Right lobe of liver (tissue), 6 donors: ENCODE measurements at regions not wholly inside any gene's neighbourhood (a gene's known extent, or its start where the extent isn't known, plus 50 kb on each side); places are given as distances from the start of the nearest gene placed in this dataset.

Experiments
- ATAC-seq, 4 donors: fragments of 200-7000 bp; cut with Tn5 transposase; one replicate each; pipeline ENCODE4 v1.9.1; 2020; ENCODE audit warnings: mild to moderate bottlenecking in 4 of 4, moderate library complexity in 4 of 4
- DNase-seq, 3 donors: peaks; one replicate each; pipeline ENCODE4 v3.0.0-alpha.2; 2020
- H3K27ac ChIP-seq, 3 donors: fragments of 200-600 bp; one replicate each; pipeline ENCODE4 v1.8.0; 2022
- H3K27me3 ChIP-seq, 2 donors: fragments of 200-600 bp; one replicate each; pipeline ENCODE4 v1.8.0; 2022
- H3K36me3 ChIP-seq, 4 donors: fragments of 200-600 bp; sonication (generic) in 1 of 4; one replicate each; pipeline versions ENCODE4 v1.5.1 to v1.8.0; 2017 to 2022; ENCODE audit warnings: control low read depth in 1 of 4
- H3K4me1 ChIP-seq, 4 donors: fragments of 200-600 bp; sonication (generic) in 1 of 4; one replicate each; pipeline versions ENCODE4 v1.5.1 to v1.8.0; 2017 to 2022; ENCODE audit warnings: control low read depth in 1 of 4
- H3K4me3 ChIP-seq, 3 donors: fragments of 200-600 bp; one replicate each; pipeline ENCODE4 v1.8.0; 2022
- H3K9me3 ChIP-seq, 4 donors: fragments of 200-600 bp; sonication (generic) in 1 of 4; one replicate each; pipeline versions ENCODE4 v1.5.1 to v1.8.0; 2017 to 2022; ENCODE audit warnings: control low read depth in 1 of 4
- POLR2A ChIP-seq: fragments of 450-650 bp; IDR thresholded peaks from one replicate; pipeline ENCODE4 v1.6.1; 2017; ENCODE audit warnings: antibody characterized with exemption, mild to moderate bottlenecking
- WGBS: methylation state at CpG from one replicate; pipeline ENCODE4 v1.1.6; 2018; ENCODE audit warnings: low coverage, low lambda C conversion rate; ENCODE audit not compliant: insufficient coverage; ENCODE audit errors: missing lambda C conversion rate; 5-methylcytosine and 5-hydroxymethylcytosine counted together
- intact Hi-C, 2 donors: fragments of 100-400 bp; cut with DNase I; formaldehyde crosslinking; loops; one replicate each; pipeline versions ENCODE4 v1.11.2 to v1.14.1; 2022
- TF ChIP-seq, protein P1 (sequence below), 4 donors: fragments of 200-600 bp in 3 of 4; fragments of 450-650 bp in 1 of 4; IDR thresholded peaks; one replicate each; pipeline versions ENCODE4 v1.5.1 to v1.8.0; 2016 to 2022; ENCODE audit warnings: antibody characterized with exemption in 4 of 4, mild to moderate bottlenecking in 2 of 4
- donor health status: DM: no; HTN: yes; CAD: no.
- donor health status: DM: no; HTN: no; CAD: no.
- donor health status: DM: no; HTN: no; CAD: no.
- donor health status: DM: no; HTN: yes; CAD: no.
- donor health status: DM: no; HTN: yes; CAD: no.

DNA sequence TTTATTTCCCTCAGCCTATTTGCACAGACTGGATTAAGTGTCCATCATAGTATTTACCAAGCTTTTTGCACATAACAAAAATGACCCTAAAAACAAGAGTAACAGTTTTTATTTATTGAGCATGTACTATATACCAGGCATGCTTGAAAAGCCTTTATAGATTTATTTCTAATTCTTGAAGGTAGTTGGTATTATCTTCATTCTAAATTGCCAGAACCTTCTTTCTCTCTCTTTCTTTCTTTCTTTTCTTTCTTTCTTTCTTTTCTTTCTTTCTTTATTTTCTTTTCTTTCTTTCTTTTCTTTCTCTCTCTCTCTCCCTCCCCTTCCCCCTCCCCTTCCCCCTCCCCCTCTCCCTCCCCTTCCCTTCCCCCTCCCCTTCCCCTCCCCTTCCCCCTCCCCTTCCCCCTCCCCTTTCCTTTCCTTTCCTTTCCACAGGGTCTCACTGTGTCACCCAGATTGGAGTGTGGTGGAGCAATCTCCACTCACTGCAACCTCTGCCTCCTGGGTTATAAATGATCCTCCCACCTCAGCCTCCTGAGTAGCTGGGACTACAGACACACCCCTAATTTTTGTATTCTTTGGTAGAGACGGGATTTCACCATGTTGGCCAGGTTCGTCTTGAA is 310.9 kb upstream of the RBFOX1 start:
- H3K27ac ChIP-seq, result no peak overlapping the region
- DNase-seq, result no peak
- no peak for ATAC-seq
- H3K27me3 ChIP-seq, result no peaks in the 10 kb centered on the region
- no peak for TF ChIP-seq POLR2A
- TF ChIP-seq, protein P1, sequence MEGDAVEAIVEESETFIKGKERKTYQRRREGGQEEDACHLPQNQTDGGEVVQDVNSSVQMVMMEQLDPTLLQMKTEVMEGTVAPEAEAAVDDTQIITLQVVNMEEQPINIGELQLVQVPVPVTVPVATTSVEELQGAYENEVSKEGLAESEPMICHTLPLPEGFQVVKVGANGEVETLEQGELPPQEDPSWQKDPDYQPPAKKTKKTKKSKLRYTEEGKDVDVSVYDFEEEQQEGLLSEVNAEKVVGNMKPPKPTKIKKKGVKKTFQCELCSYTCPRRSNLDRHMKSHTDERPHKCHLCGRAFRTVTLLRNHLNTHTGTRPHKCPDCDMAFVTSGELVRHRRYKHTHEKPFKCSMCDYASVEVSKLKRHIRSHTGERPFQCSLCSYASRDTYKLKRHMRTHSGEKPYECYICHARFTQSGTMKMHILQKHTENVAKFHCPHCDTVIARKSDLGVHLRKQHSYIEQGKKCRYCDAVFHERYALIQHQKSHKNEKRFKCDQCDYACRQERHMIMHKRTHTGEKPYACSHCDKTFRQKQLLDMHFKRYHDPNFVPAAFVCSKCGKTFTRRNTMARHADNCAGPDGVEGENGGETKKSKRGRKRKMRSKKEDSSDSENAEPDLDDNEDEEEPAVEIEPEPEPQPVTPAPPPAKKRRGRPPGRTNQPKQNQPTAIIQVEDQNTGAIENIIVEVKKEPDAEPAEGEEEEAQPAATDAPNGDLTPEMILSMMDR (IDR thresholded peaks at IDR 0.05), result no peak
- H3K36me3 ChIP-seq, result no peaks in the 10 kb centered on the region
- WGBS, result 67% methylated on average over 2 of the region's 2 CpGs
- intact Hi-C loops, result no loop called here
- H3K4me3 ChIP-seq, result no peak overlapping the region
- H3K4me1 ChIP-seq, result no peaks in the 10 kb centered on the region
- no peaks in the 10 kb centered on the region for H3K9me3 ChIP-seq

DNA sequence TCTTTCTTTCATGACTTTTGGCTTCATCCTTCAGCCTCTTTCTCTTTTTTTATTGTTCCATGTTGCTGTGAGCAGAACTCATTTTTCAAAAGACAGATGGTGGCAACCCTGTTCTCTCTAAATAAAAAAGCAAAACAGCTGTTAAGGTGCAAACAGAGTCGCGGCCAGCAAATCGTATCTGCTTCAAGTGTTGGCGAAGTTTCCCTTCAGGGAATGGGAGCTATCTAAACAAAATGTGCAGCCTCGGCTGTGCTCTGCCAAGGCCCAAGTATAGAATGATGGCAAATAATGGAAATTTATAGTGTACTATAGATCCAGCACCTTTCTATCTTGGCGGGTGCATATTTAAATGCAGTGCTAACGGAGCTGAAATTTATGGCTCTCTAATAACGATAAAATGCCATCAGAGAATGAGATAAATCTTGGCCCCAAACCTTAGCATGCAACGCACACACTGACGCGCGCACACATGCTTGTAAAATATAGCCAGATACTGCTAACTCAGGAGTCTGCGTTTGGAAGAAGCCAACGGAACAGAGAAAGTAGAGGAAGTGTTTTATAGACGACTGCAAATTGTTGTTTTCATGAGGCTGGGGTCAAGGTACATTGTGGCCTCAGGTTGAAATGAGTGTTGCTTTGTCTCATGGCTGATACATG is 315.5 kb upstream of the RBFOX1 start:
- no peak for ATAC-seq
- H3K27me3 ChIP-seq, result no peaks in the 10 kb centered on the region
- 67% methylated on average over 15 of the region's 15 CpGs for WGBS
- DNase-seq, result no peak
- H3K27ac ChIP-seq, result no peak overlapping the region
- intact Hi-C loops, result no loop called here
- H3K4me3 ChIP-seq, result no peak overlapping the region
- no peak for TF ChIP-seq POLR2A
- TF ChIP-seq, protein P1 (IDR thresholded peaks at IDR 0.05), result no peak
- no peaks in the 10 kb centered on the region for H3K4me1 ChIP-seq
- no peaks in the 10 kb centered on the region for H3K36me3 ChIP-seq
- no peaks in the 10 kb centered on the region for H3K9me3 ChIP-seq

DNA sequence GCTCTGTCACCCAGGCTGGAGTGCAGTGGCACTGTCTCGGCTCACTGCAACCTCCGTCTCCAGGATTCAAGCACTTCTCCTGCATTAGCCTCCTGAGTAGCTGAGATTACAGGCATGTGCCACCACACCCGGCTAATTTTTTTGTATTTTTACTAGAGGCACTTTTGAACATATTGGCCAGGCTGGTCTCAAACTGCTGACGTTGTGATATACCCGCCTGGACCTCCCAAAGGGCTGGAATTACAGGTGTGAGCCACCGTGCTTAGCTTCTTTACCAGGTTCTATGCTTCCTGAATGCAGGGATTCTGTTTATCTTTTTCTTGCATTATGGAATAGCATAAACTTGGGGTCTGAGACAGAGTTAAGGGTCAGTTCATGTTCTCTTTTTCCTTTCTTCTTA is 317.9 kb upstream of the RBFOX1 start:
- H3K27ac ChIP-seq, result no peak overlapping the region
- H3K4me1 ChIP-seq, result no peaks in the 10 kb centered on the region
- ATAC-seq (no peak), DNase-seq (no peak)
- no peaks in the 10 kb centered on the region for H3K36me3 ChIP-seq
- intact Hi-C loops, result no loop called here
- no peak for TF ChIP-seq POLR2A
- TF ChIP-seq, protein P1 (IDR thresholded peaks at IDR 0.05), result no peak
- no peaks in the 10 kb centered on the region for H3K27me3 ChIP-seq
- WGBS, result 54% methylated on average over 6 of the region's 6 CpGs
- H3K4me3 ChIP-seq, result no peak overlapping the region
- H3K9me3 ChIP-seq, result no peaks in the 10 kb centered on the region

DNA sequence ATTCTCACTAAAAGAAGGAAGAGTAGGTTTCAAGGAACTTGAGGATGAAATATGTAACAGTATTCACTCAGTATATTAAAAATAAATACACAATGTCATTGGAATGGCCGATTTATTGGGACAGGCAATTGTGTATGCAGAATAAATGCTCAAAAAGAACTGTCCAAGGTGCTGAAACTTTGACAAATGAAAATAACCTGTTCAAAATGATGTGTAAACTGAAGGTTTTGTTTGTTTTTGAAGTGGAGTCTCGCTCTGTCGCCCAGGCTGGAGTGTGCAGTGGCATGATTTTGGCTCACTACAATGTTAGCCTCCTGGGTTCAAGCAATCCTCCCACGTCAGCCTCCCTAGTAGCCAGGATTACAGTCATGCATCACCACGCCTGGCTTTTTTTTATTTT is 318.7 kb upstream of the RBFOX1 start:
- Histone ChIP-seq H3K9me3 (no peaks in the 10 kb centered on the region), H3K36me3 (no peaks in the 10 kb centered on the region), H3K4me3 (no peak overlapping the region), H3K27me3 (no peaks in the 10 kb centered on the region), H3K27ac (no peak overlapping the region), H3K4me1 (no peaks in the 10 kb centered on the region)
- intact Hi-C loops, result no loop called here
- DNase-seq, result no peak
- TF ChIP-seq POLR2A, result no peak
- TF ChIP-seq, protein P1 (IDR thresholded peaks at IDR 0.05), result no peak
- ATAC-seq, result no peak
- 37% methylated on average over 5 of the region's 5 CpGs for WGBS
